ENCODE measurements at regions not wholly inside any gene's neighbourhood (a gene's known extent, or its start where the extent isn't known, plus 50 kb on each side); places are given as distances from the start of the nearest gene placed in this dataset.

- Mint-ChIP-seq H3K36me3 (no peaks in the 10 kb centered on the region), H3K9me3 (no peaks in the 10 kb centered on the region), H3K4me1 (peaks cover 27% of the 10 kb centered on the region), H3K27me3 (ENCODE audit: insufficient read depth, low read depth) (peaks cover 2% of the 10 kb centered on the region), H3K4me3 (no peak overlapping the region), H3K27ac (no peak overlapping the region)
- no peak for DNase-seq (ENCODE audit: low spot score)
- H3F3A ChIP-seq (ENCODE audit: low read depth), result no peaks in the 10 kb centered on the region
- no peaks in the 10 kb centered on the region for H3K9me3 ChIP-seq (ENCODE audit: low read depth)
- no peak overlapping the region for H3K4me3 ChIP-seq
- no peaks in the 10 kb centered on the region for H4K20me1 ChIP-seq (ENCODE audit: low read depth)
- no peak overlapping the region for H2AFZ ChIP-seq (replicated peaks)
- H3K27ac ChIP-seq, result no peak overlapping the region
- no peaks in the 10 kb centered on the region for H3K79me2 ChIP-seq (ENCODE audit: low read depth)
- TF ChIP-seq EZH2phosphoT487 (IDR thresholded peaks at IDR 0.05), result no peak
- no peak overlapping the region for H3K4me2 ChIP-seq
- no peaks in the 10 kb centered on the region for H3K27me3 ChIP-seq
- H3K36me3 ChIP-seq, result no peaks in the 10 kb centered on the region
- H3K9ac ChIP-seq, result no peak overlapping the region
- H3K4me1 ChIP-seq, result peaks cover 7% of the 10 kb centered on the region
Measured at GRCh38 chr3:41111011-41111410, 88.3 kb upstream of the CTNNB1 start.

- Histone ChIP-seq H3K79me2 (ENCODE audit: low read depth) (no peaks in the 10 kb centered on the region), H2AFZ (replicated peaks) (no peak overlapping the region), H3K36me3 (no peaks in the 10 kb centered on the region), H3F3A (ENCODE audit: low read depth) (no peaks in the 10 kb centered on the region), H3K4me3 (no peak overlapping the region), H3K4me1 (peaks cover 7% of the 10 kb centered on the region), H3K4me2 (no peak overlapping the region), H4K20me1 (ENCODE audit: low read depth) (no peaks in the 10 kb centered on the region), H3K27me3 (no peaks in the 10 kb centered on the region), H3K9ac (no peak overlapping the region), H3K27ac (no peak overlapping the region), H3K9me3 (ENCODE audit: low read depth) (no peaks in the 10 kb centered on the region)
- Mint-ChIP-seq H3K4me3 (no peak overlapping the region), H3K36me3 (no peaks in the 10 kb centered on the region), H3K27ac (no peak overlapping the region), H3K27me3 (ENCODE audit: insufficient read depth, low read depth) (peaks cover 2% of the 10 kb centered on the region), H3K4me1 (peaks cover 31% of the 10 kb centered on the region), H3K9me3 (no peaks in the 10 kb centered on the region)
- TF ChIP-seq EZH2 (IDR thresholded peaks at IDR 0.05) (no peak), EZH2phosphoT487 (IDR thresholded peaks at IDR 0.05) (no peak)
- TF ChIP-seq, protein P1, sequence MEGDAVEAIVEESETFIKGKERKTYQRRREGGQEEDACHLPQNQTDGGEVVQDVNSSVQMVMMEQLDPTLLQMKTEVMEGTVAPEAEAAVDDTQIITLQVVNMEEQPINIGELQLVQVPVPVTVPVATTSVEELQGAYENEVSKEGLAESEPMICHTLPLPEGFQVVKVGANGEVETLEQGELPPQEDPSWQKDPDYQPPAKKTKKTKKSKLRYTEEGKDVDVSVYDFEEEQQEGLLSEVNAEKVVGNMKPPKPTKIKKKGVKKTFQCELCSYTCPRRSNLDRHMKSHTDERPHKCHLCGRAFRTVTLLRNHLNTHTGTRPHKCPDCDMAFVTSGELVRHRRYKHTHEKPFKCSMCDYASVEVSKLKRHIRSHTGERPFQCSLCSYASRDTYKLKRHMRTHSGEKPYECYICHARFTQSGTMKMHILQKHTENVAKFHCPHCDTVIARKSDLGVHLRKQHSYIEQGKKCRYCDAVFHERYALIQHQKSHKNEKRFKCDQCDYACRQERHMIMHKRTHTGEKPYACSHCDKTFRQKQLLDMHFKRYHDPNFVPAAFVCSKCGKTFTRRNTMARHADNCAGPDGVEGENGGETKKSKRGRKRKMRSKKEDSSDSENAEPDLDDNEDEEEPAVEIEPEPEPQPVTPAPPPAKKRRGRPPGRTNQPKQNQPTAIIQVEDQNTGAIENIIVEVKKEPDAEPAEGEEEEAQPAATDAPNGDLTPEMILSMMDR (IDR thresholded peaks at IDR 0.05), result no peak
- no peak for DNase-seq (ENCODE audit: low spot score)
Measured at GRCh38 chr3:41112466-41112865, 86.8 kb upstream of the CTNNB1 start.

DNA sequence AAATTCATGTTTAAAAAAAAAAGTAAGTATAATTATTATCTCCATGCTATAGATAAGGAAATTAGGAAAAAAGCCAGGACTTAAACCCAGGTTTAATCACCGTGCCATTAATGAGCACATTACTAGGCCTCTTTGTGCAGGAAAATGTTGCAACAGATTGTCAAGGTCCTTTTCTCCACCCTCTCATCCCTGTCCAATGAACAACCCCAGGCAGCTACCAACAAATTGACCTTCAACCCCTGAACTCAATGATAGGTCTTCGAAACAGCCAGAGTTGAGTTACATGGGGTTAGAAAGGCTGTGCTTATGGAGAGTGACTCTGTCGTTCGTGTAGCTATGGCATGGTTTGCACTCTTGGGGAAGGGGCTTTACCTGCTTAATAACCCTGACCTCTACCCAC, 84.2 kb upstream of the CTNNB1 start:
- Histone ChIP-seq H3K9ac (no peak overlapping the region), H3K9me3 (ENCODE audit: low read depth) (no peaks in the 10 kb centered on the region), H3K27ac (no peak overlapping the region), H3K4me3 (no peak overlapping the region), H3K4me2 (no peak overlapping the region), H3K36me3 (no peaks in the 10 kb centered on the region), H3K79me2 (ENCODE audit: low read depth) (no peaks in the 10 kb centered on the region), H4K20me1 (ENCODE audit: low read depth) (no peaks in the 10 kb centered on the region), H3F3A (ENCODE audit: low read depth) (no peaks in the 10 kb centered on the region), H3K27me3 (no peaks in the 10 kb centered on the region), H2AFZ (replicated peaks) (no peak overlapping the region), H3K4me1 (peaks cover 7% of the 10 kb centered on the region)
- Mint-ChIP-seq H3K9me3 (no peaks in the 10 kb centered on the region), H3K27me3 (ENCODE audit: insufficient read depth, low read depth) (peaks cover 2% of the 10 kb centered on the region), H3K4me3 (no peak overlapping the region), H3K4me1 (peaks cover 35% of the 10 kb centered on the region), H3K27ac (no peak overlapping the region), H3K36me3 (no peaks in the 10 kb centered on the region)
- TF ChIP-seq, protein P1 (IDR thresholded peaks at IDR 0.05), result no peak
- TF ChIP-seq EZH2phosphoT487 (IDR thresholded peaks at IDR 0.05) (no peak), EZH2 (IDR thresholded peaks at IDR 0.05) (no peak)
- no peak for DNase-seq (ENCODE audit: low spot score)

DNA sequence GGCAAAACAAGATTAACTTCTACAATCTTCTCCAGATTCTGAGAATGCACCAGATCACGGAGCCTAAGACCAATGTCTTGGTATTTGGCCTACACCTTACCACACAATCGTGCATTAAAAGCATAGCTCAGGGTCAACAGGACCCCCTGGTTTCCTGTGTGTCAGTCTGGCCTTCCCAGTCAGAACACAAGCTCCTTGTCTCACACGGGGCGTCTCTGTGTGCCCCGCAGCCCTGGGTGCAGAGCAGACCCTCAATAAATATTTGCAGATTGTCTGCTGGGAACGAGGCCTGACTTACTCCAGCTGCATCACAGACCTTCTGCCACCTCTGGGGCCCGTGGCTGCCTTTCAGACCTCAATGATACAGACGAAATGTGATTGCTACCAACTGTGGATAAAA, 82.5 kb upstream of the CTNNB1 start:
- Histone ChIP-seq H3K79me2 (ENCODE audit: low read depth) (no peaks in the 10 kb centered on the region), H2AFZ (replicated peaks) (no peak overlapping the region), H3K9ac (no peak overlapping the region), H3K4me1 (peaks cover 16% of the 10 kb centered on the region), H3K4me2 (no peak overlapping the region), H3K9me3 (ENCODE audit: low read depth) (no peaks in the 10 kb centered on the region), H3K27me3 (no peaks in the 10 kb centered on the region), H3K4me3 (no peak overlapping the region), H3K36me3 (no peaks in the 10 kb centered on the region), H3F3A (ENCODE audit: low read depth) (no peaks in the 10 kb centered on the region), H4K20me1 (ENCODE audit: low read depth) (no peaks in the 10 kb centered on the region), H3K27ac (no peak overlapping the region)
- H3K4me3 Mint-ChIP-seq, result no peak overlapping the region
- TF ChIP-seq, protein P1 (IDR thresholded peaks at IDR 0.05), result no peak
- TF ChIP-seq EZH2phosphoT487 (IDR thresholded peaks at IDR 0.05), result no peak
- TF ChIP-seq EZH2 (IDR thresholded peaks at IDR 0.05), result no peak
- peaks cover 2% of the 10 kb centered on the region for H3K27me3 Mint-ChIP-seq (ENCODE audit: insufficient read depth, low read depth)
- H3K27ac Mint-ChIP-seq, result no peak overlapping the region
- H3K36me3 Mint-ChIP-seq, result no peaks in the 10 kb centered on the region
- DNase-seq (ENCODE audit: low spot score), result no peak
- H3K4me1 Mint-ChIP-seq, result peaks cover 35% of the 10 kb centered on the region
- no peaks in the 10 kb centered on the region for H3K9me3 Mint-ChIP-seq

All from neural progenitor cell (in vitro differentiated cells).